ENCODE measurements at regions not wholly inside any gene's neighbourhood (a gene's known extent, or its start where the extent isn't known, plus 50 kb on each side); places are given as distances from the start of the nearest gene placed in this dataset.

- intact Hi-C loops (cut with DNase I): no loop called here
- ATAC-seq (peak; percentile 69), DNase-seq (ENCODE audit: low spot score) (no peak)
Observed at GRCh38 chr15:68518046-68518445, 60.7 kb upstream of the CORO2B start.

GRCh38 chr15:68518785-68519430 lies 59.9 kb upstream of the CORO2B start:
- intact Hi-C loops (cut with DNase I): no loop called here
- ATAC-seq (no peak), DNase-seq (ENCODE audit: low spot score) (no peak)

- DNase-seq (ENCODE audit: low spot score) (no peak), ATAC-seq (peak; percentile 92)
- intact Hi-C loops (cut with DNase I): no loop called here
Observed at GRCh38 chr15:68524753-68525584, 53.8 kb upstream of the CORO2B start.

GRCh38 chr15:68525815-68526214 lies 53.0 kb upstream of the CORO2B start:
- ATAC-seq: no peak
- DNase-seq (ENCODE audit: low spot score): no peak
- intact Hi-C loops (cut with DNase I): no loop called here

- intact Hi-C loops (cut with DNase I): no loop called here
- no peak for DNase-seq (ENCODE audit: low spot score)
- ATAC-seq: no peak
Observed at GRCh38 chr15:68526269-68526668, 52.5 kb upstream of the CORO2B start.

GRCh38 chr15:68526784-68527183 lies 52.0 kb upstream of the CORO2B start:
- intact Hi-C loops (cut with DNase I): no loop called here
- ATAC-seq (no peak), DNase-seq (ENCODE audit: low spot score) (no peak)

- DNase-seq (ENCODE audit: low spot score) (no peak), ATAC-seq (no peak)
- intact Hi-C loops (cut with DNase I): no loop called here
Observed at GRCh38 chr15:68528626-68529290, 50.0 kb upstream of the CORO2B start.

Data from sciatic nerve (tissue), 2 donors.